Activated CD4-positive, alpha-beta T cell treated with anti-CD3 and anti-CD28 coated beads, Interleukin-2, amount 10 ng/mL, durations not matched to agents 24 days and 14 days (primary cell): ENCODE measurements at regions not wholly inside any gene's neighbourhood (a gene's known extent, or its start where the extent isn't known, plus 50 kb on each side); places are given as distances from the start of the nearest gene placed in this dataset.

Experiments used
- DNase-seq: peaks from one replicate; pipeline ENCODE4 v3.0.0; 2022
- H3K27ac Mint-ChIP-seq: one replicate; pipeline ENCODE4 v1.8.0; 2022; ENCODE audit warnings: mild to moderate bottlenecking, mixed read lengths
- H3K27me3 Mint-ChIP-seq: one replicate; pipeline ENCODE4 v1.8.0; 2022; ENCODE audit warnings: mixed read lengths
- H3K36me3 Mint-ChIP-seq: one replicate; pipeline ENCODE4 v1.8.0; 2022; ENCODE audit warnings: low read depth, mild to moderate bottlenecking, mixed read lengths
- H3K4me1 Mint-ChIP-seq: one replicate; pipeline ENCODE4 v1.8.0; 2021; ENCODE audit warnings: mixed read lengths
- H3K4me3 Mint-ChIP-seq: one replicate; pipeline ENCODE4 v1.8.0; 2022; ENCODE audit warnings: mild to moderate bottlenecking, moderate library complexity, mixed read lengths
- H3K9me3 Mint-ChIP-seq: one replicate; pipeline ENCODE4 v1.8.0; 2021; ENCODE audit warnings: mixed read lengths
- intact Hi-C: fragments of 100-400 bp; cut with micrococcal nuclease; formaldehyde crosslinking; loops from one replicate; pipeline ENCODE4 v1.15.1; 2023

DNA sequence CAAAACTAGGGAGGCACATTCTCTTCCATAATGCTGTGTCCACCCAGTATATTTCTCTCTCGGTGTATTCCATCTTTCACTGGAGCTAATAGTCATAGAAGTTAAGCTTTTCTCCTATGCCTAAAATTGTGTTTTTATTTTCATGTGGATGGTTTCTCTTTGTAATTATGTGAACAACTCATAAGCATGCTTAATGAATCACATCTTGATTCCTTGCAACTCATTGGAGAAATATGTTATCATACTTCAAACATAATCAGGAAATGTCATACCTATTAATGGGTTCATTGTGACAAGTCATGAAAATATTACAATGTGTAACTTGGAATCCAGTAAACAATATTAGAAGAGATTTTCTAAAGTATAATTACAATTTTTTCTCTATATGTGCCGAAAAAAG is 186.3 kb downstream of the SLC7A11 start:
- H3K27me3 Mint-ChIP-seq, result no peaks in the 10 kb centered on the region
- no peak overlapping the region for H3K27ac Mint-ChIP-seq
- no peaks in the 10 kb centered on the region for H3K9me3 Mint-ChIP-seq
- intact Hi-C loops, result no loop called here
- H3K36me3 Mint-ChIP-seq, result no peaks in the 10 kb centered on the region
- no peak for DNase-seq
- H3K4me3 Mint-ChIP-seq, result no peak overlapping the region
- H3K4me1 Mint-ChIP-seq, result no peaks in the 10 kb centered on the region

DNA sequence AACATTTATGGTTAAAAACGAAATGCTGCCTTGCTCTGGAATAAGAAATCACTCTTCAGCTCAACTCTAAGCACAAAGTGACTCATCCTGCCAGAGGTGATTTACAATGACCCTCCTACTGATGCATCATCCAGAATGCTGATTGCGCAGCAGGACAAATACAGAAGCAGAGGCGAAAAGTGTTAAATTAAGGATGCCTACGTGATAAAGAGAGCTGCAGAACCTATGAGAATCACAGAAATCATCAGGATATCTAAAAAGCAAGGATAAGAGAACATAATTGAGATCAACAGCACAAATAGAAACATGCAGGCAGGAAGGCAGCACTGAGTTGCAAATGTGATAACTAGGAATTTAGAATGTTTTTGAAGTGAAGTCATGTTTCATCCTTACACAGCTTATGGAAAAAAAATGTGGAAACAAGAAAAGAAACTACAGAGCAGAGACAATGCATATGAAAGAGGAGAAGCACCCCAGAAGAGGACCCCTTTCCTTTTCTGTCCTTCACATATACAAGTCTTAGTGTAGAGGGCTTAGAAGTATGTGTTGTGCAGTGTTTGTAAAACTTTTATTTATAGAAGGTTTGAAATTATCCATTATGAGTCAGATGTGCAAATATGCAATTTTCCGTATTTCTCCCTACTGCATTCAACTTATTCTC is 188.4 kb downstream of the SLC7A11 start:
- Mint-ChIP-seq H3K9me3 (no peaks in the 10 kb centered on the region), H3K27ac (no peak overlapping the region), H3K36me3 (no peaks in the 10 kb centered on the region), H3K4me3 (no peak overlapping the region), H3K4me1 (no peaks in the 10 kb centered on the region), H3K27me3 (no peaks in the 10 kb centered on the region)
- no peak for DNase-seq
- intact Hi-C loops, result no loop called here

DNA sequence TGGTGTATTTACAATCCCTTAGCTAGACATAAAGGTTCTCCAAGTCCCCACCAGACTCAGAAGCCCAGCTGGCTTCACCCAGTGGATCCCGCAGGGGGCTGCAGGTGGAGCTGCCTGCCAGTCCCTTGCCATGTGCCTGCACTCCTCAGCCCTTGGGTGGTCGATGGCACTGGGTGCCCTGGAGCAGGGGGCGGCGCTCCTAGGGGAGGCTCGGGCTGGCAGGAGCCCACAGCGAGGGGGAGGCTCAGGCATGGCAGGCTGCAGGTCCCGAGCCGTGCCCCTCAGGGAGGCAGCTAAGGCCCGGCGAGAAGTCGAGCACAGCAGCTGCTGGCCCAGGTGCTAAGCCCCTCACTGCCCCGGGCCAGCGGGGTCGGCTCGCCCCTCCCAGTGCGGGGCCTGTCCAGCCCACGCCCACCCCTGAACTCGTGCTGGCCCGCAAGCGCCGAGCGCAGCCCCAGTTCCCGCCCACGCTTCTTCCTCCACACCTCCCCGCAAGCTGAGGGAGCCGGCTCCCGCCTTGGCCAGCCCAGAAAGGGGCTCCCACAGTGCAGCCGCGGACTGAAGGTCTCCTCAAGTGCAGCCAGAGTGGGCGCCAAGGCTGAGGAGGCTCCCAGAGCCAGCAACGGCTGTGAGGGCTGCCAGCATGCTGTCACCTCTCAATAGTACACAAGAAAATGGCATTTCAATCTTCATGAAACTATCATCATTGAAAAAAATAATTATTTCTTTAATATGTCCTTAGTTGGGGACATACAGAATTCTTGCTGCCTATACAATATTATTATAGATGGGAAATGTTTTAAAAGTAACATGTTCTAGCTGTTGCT is 189.1 kb downstream of the SLC7A11 start:
- Mint-ChIP-seq H3K36me3 (no peaks in the 10 kb centered on the region), H3K4me3 (no peak overlapping the region), H3K27me3 (no peaks in the 10 kb centered on the region), H3K4me1 (no peaks in the 10 kb centered on the region), H3K27ac (no peak overlapping the region), H3K9me3 (no peaks in the 10 kb centered on the region)
- DNase-seq, result no peak
- intact Hi-C loops, result no loop called here

DNA sequence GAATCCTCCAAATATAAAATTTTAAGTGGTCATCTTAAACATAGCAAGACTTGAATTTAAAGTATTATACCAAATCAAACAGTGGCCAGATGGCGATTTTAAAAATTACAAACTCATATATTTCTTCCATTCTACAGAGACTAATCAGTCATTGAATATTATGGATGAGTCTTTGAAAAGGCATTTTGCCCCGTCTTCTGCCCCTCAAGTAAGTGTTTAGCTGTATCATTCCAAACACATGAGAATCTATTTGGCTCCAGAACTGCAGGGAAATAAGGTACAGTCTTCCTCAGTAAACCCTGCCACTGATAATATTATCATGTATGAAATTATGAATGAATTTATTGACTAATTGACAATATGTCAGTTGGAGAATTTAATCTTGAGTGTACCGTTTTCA is 191.0 kb downstream of the SLC7A11 start:
- no peak overlapping the region for H3K4me3 Mint-ChIP-seq
- no peak for DNase-seq
- no peak overlapping the region for H3K27ac Mint-ChIP-seq
- H3K27me3 Mint-ChIP-seq, result no peaks in the 10 kb centered on the region
- no peaks in the 10 kb centered on the region for H3K4me1 Mint-ChIP-seq
- no peaks in the 10 kb centered on the region for H3K36me3 Mint-ChIP-seq
- intact Hi-C loops, result no loop called here
- no peaks in the 10 kb centered on the region for H3K9me3 Mint-ChIP-seq

DNA sequence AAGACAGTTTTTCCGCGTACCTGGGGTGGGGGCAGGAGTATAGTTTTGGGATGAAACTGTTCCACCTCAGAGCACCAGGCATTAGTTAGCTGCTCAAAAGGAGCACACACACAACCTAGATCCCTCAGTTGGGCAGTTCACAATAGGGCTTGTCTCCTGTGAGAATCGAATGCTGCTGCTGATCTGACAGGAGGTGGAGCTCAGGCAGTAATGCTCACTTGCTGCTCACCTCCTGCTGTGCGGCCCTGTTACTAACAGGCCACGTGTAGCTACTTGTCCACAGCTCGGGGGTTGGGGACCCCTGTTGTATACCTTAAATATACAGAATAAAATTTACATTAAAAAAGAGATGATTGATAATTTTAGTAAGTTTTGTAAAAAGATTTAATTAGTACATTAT is 191.5 kb downstream of the SLC7A11 start:
- intact Hi-C loops, result no loop called here
- no peak overlapping the region for H3K27ac Mint-ChIP-seq
- H3K4me3 Mint-ChIP-seq, result no peak overlapping the region
- no peaks in the 10 kb centered on the region for H3K4me1 Mint-ChIP-seq
- H3K36me3 Mint-ChIP-seq, result no peaks in the 10 kb centered on the region
- H3K27me3 Mint-ChIP-seq, result no peaks in the 10 kb centered on the region
- no peaks in the 10 kb centered on the region for H3K9me3 Mint-ChIP-seq
- DNase-seq, result no peak

DNA sequence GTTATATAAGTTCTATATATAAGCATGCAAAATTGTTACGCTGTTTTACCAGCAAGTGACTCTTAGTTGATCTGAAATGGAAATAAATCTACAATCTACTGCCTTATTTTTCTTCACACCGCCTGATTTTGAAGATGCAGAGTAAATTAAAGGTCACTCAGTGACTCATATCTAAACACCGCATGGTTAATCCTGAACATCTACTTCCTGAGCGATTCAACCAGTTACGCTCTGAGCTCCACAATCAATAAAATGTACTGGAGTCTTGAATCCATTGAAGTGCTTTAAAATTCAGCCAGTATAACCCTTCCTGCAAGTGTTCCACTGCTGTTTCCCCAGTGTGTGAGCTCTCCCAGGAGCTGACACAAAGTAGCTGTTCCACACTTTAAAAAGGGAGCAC is 192.8 kb downstream of the SLC7A11 start:
- Mint-ChIP-seq H3K4me1 (no peaks in the 10 kb centered on the region), H3K36me3 (no peaks in the 10 kb centered on the region), H3K27me3 (no peaks in the 10 kb centered on the region), H3K4me3 (no peak overlapping the region), H3K9me3 (no peaks in the 10 kb centered on the region), H3K27ac (no peak overlapping the region)
- no peak for DNase-seq
- intact Hi-C loops, result no loop called here

DNA sequence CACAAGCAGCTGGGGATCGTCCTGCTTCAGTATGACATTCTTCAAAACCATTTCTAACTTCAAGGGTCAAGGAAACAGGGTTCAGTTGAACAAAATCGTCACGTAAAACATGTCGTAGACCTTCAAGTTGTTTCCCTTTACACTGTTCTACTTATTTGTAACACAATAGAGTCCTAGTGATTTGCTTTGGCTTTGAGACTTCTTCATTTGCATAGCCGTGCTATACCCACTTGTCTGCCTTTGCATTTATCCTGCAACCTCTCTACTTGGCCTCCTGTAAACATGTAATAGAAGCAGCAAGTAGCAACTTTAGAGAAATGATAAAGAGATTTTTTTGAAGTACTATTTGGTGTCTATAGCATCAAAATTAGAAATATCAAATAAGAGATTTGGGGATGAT is 194.9 kb downstream of the SLC7A11 start:
- no peaks in the 10 kb centered on the region for H3K9me3 Mint-ChIP-seq
- H3K27ac Mint-ChIP-seq, result no peak overlapping the region
- no peak for DNase-seq
- no peaks in the 10 kb centered on the region for H3K36me3 Mint-ChIP-seq
- H3K27me3 Mint-ChIP-seq, result no peaks in the 10 kb centered on the region
- intact Hi-C loops, result no loop called here
- no peak overlapping the region for H3K4me3 Mint-ChIP-seq
- no peaks in the 10 kb centered on the region for H3K4me1 Mint-ChIP-seq

DNA sequence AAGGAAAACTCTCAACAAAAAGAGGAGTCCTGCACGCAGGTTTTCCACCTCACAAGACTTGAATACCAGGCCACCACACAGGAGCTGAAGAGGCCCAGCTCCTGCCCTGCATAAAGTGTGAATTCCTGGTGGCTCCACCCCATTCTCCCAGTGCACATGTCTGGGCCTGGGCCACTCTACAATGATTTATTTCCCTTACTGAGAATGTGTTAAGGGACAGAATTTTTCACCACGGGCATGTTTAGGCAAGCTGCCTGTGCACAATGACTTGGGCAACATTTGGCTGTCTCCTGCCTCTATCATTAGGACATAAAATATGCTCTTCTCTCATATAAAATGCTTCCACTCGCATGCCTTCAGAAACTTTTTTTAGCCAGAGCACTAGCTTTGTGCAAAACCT is 197.1 kb downstream of the SLC7A11 start:
- Mint-ChIP-seq H3K27me3 (no peaks in the 10 kb centered on the region), H3K36me3 (no peaks in the 10 kb centered on the region), H3K27ac (no peak overlapping the region), H3K4me1 (no peaks in the 10 kb centered on the region), H3K9me3 (no peaks in the 10 kb centered on the region), H3K4me3 (no peak overlapping the region)
- intact Hi-C loops, result no loop called here
- no peak for DNase-seq

DNA sequence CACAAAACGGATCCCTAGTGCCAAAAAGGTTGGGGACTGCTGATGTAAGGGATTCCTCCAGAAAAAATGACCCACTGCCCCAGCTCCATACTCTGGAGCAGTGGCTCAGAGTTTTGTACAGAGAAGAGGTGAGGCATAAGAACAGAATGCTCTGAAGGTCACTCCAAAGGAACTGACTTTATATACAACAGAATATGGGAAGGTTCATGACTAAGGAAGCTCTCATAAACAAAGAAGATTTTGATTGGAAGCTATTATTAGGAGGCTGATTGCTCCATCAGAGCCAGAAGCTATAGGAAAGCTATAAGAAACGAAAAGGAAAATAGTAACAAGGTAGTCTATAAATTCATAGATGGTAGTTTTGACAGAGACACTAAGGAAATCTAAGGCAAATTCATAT is 203.1 kb downstream of the SLC7A11 start:
- no peak overlapping the region for H3K4me3 Mint-ChIP-seq
- H3K4me1 Mint-ChIP-seq, result no peaks in the 10 kb centered on the region
- H3K36me3 Mint-ChIP-seq, result no peaks in the 10 kb centered on the region
- intact Hi-C loops, result no loop called here
- H3K27ac Mint-ChIP-seq, result no peak overlapping the region
- no peaks in the 10 kb centered on the region for H3K9me3 Mint-ChIP-seq
- no peaks in the 10 kb centered on the region for H3K27me3 Mint-ChIP-seq
- no peak for DNase-seq

DNA sequence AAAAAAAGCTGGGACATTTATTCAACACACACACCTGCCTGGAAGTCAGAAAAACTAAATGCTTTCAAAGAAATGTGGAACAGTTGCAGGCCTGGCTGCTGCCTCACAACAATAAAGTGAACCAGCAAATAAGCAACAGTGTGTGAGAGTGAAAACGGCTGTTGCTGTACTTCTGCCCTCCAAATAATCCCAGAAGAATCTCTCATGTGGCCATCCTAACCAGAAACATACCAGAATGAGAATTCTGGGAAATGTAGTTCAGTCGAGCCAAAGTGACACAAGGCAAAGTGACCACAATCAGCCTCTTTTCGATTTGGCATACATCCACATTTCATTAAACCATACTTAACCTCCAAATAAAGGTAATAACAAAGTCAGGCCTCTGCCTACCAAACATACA is 204.5 kb downstream of the SLC7A11 start:
- no peaks in the 10 kb centered on the region for H3K9me3 Mint-ChIP-seq
- no peak overlapping the region for H3K4me3 Mint-ChIP-seq
- no peaks in the 10 kb centered on the region for H3K4me1 Mint-ChIP-seq
- DNase-seq, result no peak
- intact Hi-C loops, result no loop called here
- no peaks in the 10 kb centered on the region for H3K36me3 Mint-ChIP-seq
- H3K27ac Mint-ChIP-seq, result no peak overlapping the region
- H3K27me3 Mint-ChIP-seq, result no peaks in the 10 kb centered on the region

DNA sequence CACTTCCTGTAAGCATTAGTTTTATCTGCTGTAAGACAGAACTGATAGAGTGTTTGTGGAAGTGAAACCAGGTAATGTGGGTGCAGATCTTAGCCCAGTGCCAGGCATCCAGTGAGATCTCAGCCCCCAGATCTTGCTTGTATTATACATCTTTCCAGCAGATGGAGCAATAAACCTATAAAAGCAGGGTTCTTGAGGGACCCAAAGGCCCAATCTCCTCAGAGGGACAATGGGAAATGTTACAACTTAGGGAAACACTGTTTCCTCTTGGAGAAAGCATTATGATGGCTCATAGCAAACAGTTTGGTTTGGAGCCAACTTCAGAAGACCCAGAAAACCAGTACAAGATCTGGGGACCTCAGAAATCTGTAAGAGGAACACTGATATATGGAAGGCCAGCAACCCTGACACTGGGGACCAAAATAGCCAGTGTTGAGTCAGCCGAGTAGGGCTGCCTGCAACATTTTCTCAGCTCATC is 206.3 kb downstream of the SLC7A11 start:
- peak; percentile 56 for DNase-seq
- H3K4me1 Mint-ChIP-seq, result no peaks in the 10 kb centered on the region
- intact Hi-C loops, result loop anchor here (1.0 kb wide), 1 partner anchor 644 kb away; no protein-coding TSS in a partner anchor
- no peaks in the 10 kb centered on the region for H3K27me3 Mint-ChIP-seq
- H3K9me3 Mint-ChIP-seq, result no peaks in the 10 kb centered on the region
- H3K4me3 Mint-ChIP-seq, result no peak overlapping the region
- H3K27ac Mint-ChIP-seq, result no peak overlapping the region
- H3K36me3 Mint-ChIP-seq, result no peaks in the 10 kb centered on the region

DNA sequence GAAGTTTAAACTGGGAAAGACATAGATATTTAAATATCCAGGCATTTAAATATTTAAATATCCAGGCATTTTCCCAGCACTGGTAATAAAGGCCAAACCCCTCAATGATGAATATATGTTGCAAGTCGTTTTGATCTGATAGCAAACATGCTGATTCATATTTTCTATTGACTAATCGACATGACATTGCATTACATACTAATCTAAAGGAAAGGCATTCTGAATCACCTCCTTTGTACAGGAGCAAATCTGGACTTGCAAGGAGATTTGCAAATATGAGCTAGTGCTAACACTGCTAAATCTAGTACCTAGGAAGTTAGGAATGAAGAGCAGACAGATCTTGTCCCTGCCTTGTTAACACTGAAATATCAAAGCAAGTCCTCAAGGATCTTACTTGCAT is 207.3 kb downstream of the SLC7A11 start:
- Mint-ChIP-seq H3K27ac (no peak overlapping the region), H3K9me3 (no peaks in the 10 kb centered on the region), H3K36me3 (no peaks in the 10 kb centered on the region)

DNA sequence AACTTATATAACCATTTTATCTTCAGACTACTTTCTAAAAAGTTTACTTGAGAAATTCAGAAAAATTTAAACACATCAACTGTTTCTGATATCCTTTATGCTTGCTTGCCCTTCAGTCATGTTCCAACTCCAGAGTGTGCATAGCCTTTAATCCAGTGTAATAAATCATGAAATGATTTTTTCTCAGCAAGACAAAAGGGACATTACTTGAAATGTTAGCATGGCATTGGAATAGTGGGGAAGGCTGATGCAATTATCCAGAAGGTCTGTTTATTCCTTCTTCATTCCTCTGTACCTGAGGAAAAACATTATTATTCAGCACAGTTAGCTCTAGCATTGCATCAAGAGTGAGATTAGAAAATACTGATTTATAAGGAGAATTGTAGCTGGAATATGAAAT is 209.9 kb downstream of the SLC7A11 start:
- no peaks in the 10 kb centered on the region for H3K36me3 Mint-ChIP-seq
- H3K4me1 Mint-ChIP-seq, result no peaks in the 10 kb centered on the region
- H3K9me3 Mint-ChIP-seq, result no peaks in the 10 kb centered on the region
- no peak overlapping the region for H3K4me3 Mint-ChIP-seq
- intact Hi-C loops, result no loop called here
- no peak for DNase-seq
- H3K27me3 Mint-ChIP-seq, result no peaks in the 10 kb centered on the region
- no peak overlapping the region for H3K27ac Mint-ChIP-seq

More for the DNA sequence above, 207.3 kb downstream of the SLC7A11 start:
- Mint-ChIP-seq H3K4me3 (no peak overlapping the region), H3K4me1 (no peaks in the 10 kb centered on the region), H3K27me3 (no peaks in the 10 kb centered on the region)
- intact Hi-C loops, result loop anchor here (1.0 kb wide), 1 partner anchor 645 kb away; no protein-coding TSS in a partner anchor
- no peak for DNase-seq

DNA sequence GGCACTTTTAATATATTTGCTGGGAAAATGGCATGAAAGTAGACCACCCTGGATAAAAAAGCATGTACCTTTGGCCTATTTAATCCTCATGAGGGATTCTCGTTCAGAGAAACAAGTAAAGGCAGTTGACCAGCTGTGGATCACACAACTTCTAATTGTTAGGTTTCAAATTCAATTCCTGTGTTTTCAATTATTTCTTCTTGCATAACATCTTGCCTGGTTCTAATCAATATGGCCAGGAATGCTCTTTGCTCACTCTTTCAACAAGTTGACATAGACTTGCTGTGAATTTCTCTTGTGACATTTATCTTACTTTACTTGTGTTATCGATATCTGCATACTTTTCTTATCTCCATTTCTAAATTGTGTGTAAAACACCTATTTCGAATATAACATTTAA is 211.8 kb downstream of the SLC7A11 start:
- Mint-ChIP-seq H3K4me1 (no peaks in the 10 kb centered on the region), H3K27me3 (no peaks in the 10 kb centered on the region), H3K4me3 (no peak overlapping the region), H3K27ac (no peak overlapping the region), H3K36me3 (no peaks in the 10 kb centered on the region), H3K9me3 (no peaks in the 10 kb centered on the region)
- no peak for DNase-seq
- intact Hi-C loops, result no loop called here
